H1 (cell line): ENCODE measurements at regions not wholly inside any gene's neighbourhood (a gene's known extent, or its start where the extent isn't known, plus 50 kb on each side); places are given as distances from the start of the nearest gene placed in this dataset.

Source experiments
- CTCF ChIA-PET: fragments of 300-600 bp; sonication (Branson Sonifier 250); formaldehyde crosslinking; loops from one replicate; lab custom pipeline; 2021; ENCODE audit not compliant: partially characterized antibody; lab: Charles Lee
- POLR2A ChIA-PET: fragments of 300-600 bp; sonication (Branson Sonifier 250); formaldehyde crosslinking; loops from one replicate; lab custom pipeline; 2021; ENCODE audit warnings: inconsistent platforms; ENCODE audit not compliant: partially characterized antibody; lab: Charles Lee
- DNase-seq, 2 experiments: peaks; one replicate each; pipeline versions ENCODE4 v3.0.0 to v3.0.0-alpha.2; 2010 to 2022; ENCODE audit warnings: low spot score in 2 of 2, low read depth in 1 of 2, mixed read lengths in 1 of 2
- FAIRE-seq: peaks from 2 replicates; lab custom pipeline; 2011; peaks lifted over from hg19 to GRCh38; lab: Jason Lieb, UNC
- H2AFZ ChIP-seq: 2 replicates; pipeline ENCODE4 v1.8.1; 2012; ENCODE audit warnings: low read length, inconsistent platforms
- H2AK5ac ChIP-seq: 2 replicates; pipeline ENCODE4 v1.6.1; 2013; ENCODE audit warnings: low read depth, low read length
- H2BK120ac ChIP-seq: replicated peaks from 2 replicates; pipeline ENCODE3; 2013; ENCODE audit warnings: low read depth, low read length, inconsistent platforms
- H2BK12ac ChIP-seq: 2 replicates; pipeline ENCODE4 v1.6.1; 2013; ENCODE audit warnings: low read depth, low read length
- H2BK15ac ChIP-seq: 2 replicates; pipeline ENCODE4 v1.6.1; 2013; ENCODE audit warnings: low read length
- H2BK20ac ChIP-seq: 2 replicates; pipeline ENCODE4 v1.6.1; 2013; ENCODE audit warnings: low read length
- H2BK5ac ChIP-seq: 2 replicates; pipeline ENCODE4 v1.6.1; 2013; ENCODE audit warnings: low read depth, low read length
- H3K14ac ChIP-seq: 2 replicates; pipeline ENCODE4 v1.6.1; 2013; ENCODE audit warnings: inconsistent platforms; ENCODE audit not compliant: insufficient read length
- H3K18ac ChIP-seq: 2 replicates; pipeline ENCODE4 v1.6.1; 2013; ENCODE audit warnings: low read length; ENCODE audit errors: extremely low read depth
- H3K23ac ChIP-seq: 2 replicates; pipeline ENCODE4 v1.6.1; 2013; ENCODE audit warnings: inconsistent platforms; ENCODE audit not compliant: insufficient read length
- H3K23me2 ChIP-seq: 2 replicates; pipeline ENCODE4 v1.6.1; 2013; ENCODE audit warnings: low read depth, low read length
- H3K27ac ChIP-seq: 2 replicates; pipeline ENCODE4 v1.6.1; 2011; ENCODE audit warnings: low read depth, low read length, inconsistent platforms
- H3K27me3 ChIP-seq, 4 experiments: replicated peaks in 1 of 4; 1 replicate in 1 of 4; 2 replicates in 3 of 4; pipeline versions ENCODE4 v1.6.1 to v1.8.1; 2011 to 2013; ENCODE audit warnings: low read length in 3 of 4, mild to moderate bottlenecking in 3 of 4, inconsistent platforms in 2 of 4, mixed read lengths in 2 of 4, moderate library complexity in 1 of 4; ENCODE audit not compliant: control insufficient read depth in 3 of 4, insufficient read depth in 3 of 4; ENCODE audit errors: extremely low read depth in 1 of 4
- H3K36me3 ChIP-seq, 4 experiments: 2 replicates each; pipeline versions ENCODE4 v1.6.1 to v1.8.1; 2011 to 2013; ENCODE audit warnings: mild to moderate bottlenecking in 4 of 4, low read length in 3 of 4, moderate library complexity in 2 of 4, control low read depth in 1 of 4, inconsistent platforms in 1 of 4; ENCODE audit not compliant: insufficient read depth in 4 of 4, control insufficient read depth in 2 of 4
- H3K4ac ChIP-seq: replicated peaks from 2 replicates; pipeline ENCODE3; 2013; ENCODE audit warnings: low read length, low read depth, mixed read lengths, inconsistent platforms; ENCODE audit not compliant: insufficient read length
- H3K4me1 ChIP-seq, 4 experiments: replicated peaks in 1 of 4; 1 replicate in 1 of 4; 2 replicates in 3 of 4; pipeline versions ENCODE4 v1.6.1 to v1.8.1; 2011 to 2013; ENCODE audit warnings: low read length in 3 of 4, inconsistent platforms in 2 of 4, mixed read lengths in 1 of 4; ENCODE audit not compliant: insufficient read depth in 4 of 4, control insufficient read depth in 3 of 4
- H3K4me2 ChIP-seq, 2 experiments: 2 replicates each; pipeline versions ENCODE4 v1.6.1 to v1.8.1; 2011 to 2013; ENCODE audit warnings: low read depth in 2 of 2, low read length in 2 of 2, control low read depth in 1 of 2, inconsistent platforms in 1 of 2, mild to moderate bottlenecking in 1 of 2; ENCODE audit not compliant: insufficient read depth in 1 of 2
- H3K4me3 ChIP-seq, 4 experiments: fragments of 200-600, 300-600 bp in 1 of 4; sonication (generic), shearing (Covaris generic), sonication (Bioruptor Twin) in 1 of 4; 2 replicates each; pipeline versions ENCODE4 v1.5.1 to v1.8.1; 2011 to 2016; ENCODE audit warnings: low read length in 4 of 4, low read depth in 3 of 4, control low read depth in 2 of 4, inconsistent platforms in 2 of 4, mild to moderate bottlenecking in 2 of 4, mixed read lengths in 1 of 4, moderate library complexity in 1 of 4; ENCODE audit not compliant: insufficient read depth in 2 of 4; ENCODE audit errors: extremely low read depth in 1 of 4
- H3K56ac ChIP-seq: replicated peaks from 2 replicates; pipeline ENCODE3; 2013; ENCODE audit warnings: low read depth, mild to moderate bottlenecking, mixed read lengths, low read length, inconsistent platforms; ENCODE audit not compliant: insufficient read length
- H3K79me1 ChIP-seq: 2 replicates; pipeline ENCODE4 v1.6.1; 2013; ENCODE audit warnings: low read depth, low read length, control low read depth
- H3K79me2 ChIP-seq, 2 experiments: 2 replicates each; pipeline versions ENCODE4 v1.6.1 to v1.8.1; 2012 to 2013; ENCODE audit warnings: low read length in 2 of 2, mild to moderate bottlenecking in 2 of 2, inconsistent platforms in 1 of 2; ENCODE audit not compliant: insufficient read depth in 2 of 2, control insufficient read depth in 1 of 2
- H3K9ac ChIP-seq, 4 experiments: replicated peaks in 1 of 4; 1 replicate in 1 of 4; 2 replicates in 3 of 4; pipeline versions ENCODE4 v1.6.1 to v1.8.1; 2011 to 2013; ENCODE audit warnings: low read depth in 3 of 4, low read length in 3 of 4, control low read depth in 2 of 4, mild to moderate bottlenecking in 2 of 4, moderate library complexity in 2 of 4, inconsistent platforms in 1 of 4; ENCODE audit errors: extremely low read depth in 1 of 4
- H3K9me3 ChIP-seq, 2 experiments: 2 replicates each; pipeline versions ENCODE4 v1.6.1 to v1.8.1; 2012 to 2013; ENCODE audit warnings: mild to moderate bottlenecking in 2 of 2, moderate library complexity in 2 of 2, control low read depth in 1 of 2, inconsistent platforms in 1 of 2, low read depth in 1 of 2, low read length in 1 of 2, mixed read lengths in 1 of 2; ENCODE audit not compliant: insufficient read depth in 2 of 2
- H4K20me1 ChIP-seq, 2 experiments: replicated peaks in 1 of 2; 2 replicates each; pipeline versions ENCODE3 to v1.8.1; 2011 to 2013; ENCODE audit warnings: inconsistent platforms in 2 of 2, low read length in 2 of 2, mild to moderate bottlenecking in 1 of 2; ENCODE audit not compliant: insufficient read depth in 2 of 2, control insufficient read depth in 1 of 2
- H4K5ac ChIP-seq: 2 replicates; pipeline ENCODE4 v1.6.1; 2013; ENCODE audit warnings: low read length, low read depth, mixed read lengths, inconsistent platforms; ENCODE audit not compliant: insufficient read length
- H4K8ac ChIP-seq: 2 replicates; pipeline ENCODE4 v1.8.0; 2013; ENCODE audit warnings: mild to moderate bottlenecking, moderate library complexity, low read length, inconsistent platforms; ENCODE audit not compliant: insufficient read depth; ENCODE audit errors: extremely low read depth
- H4K91ac ChIP-seq: replicated peaks from 2 replicates; pipeline ENCODE3; 2013; ENCODE audit warnings: low read length, mixed read lengths, inconsistent platforms; ENCODE audit not compliant: insufficient read length
- GABPA ChIP-seq: IDR thresholded peaks from 2 replicates; pipeline ENCODE4 v1.6.1; 2011; ENCODE audit warnings: mild to moderate bottlenecking, low read length, moderate library complexity, borderline replicate concordance; ENCODE audit not compliant: insufficient read depth
- GTF2F1 ChIP-seq: IDR thresholded peaks from 2 replicates; pipeline ENCODE4 v1.6.1; 2012; ENCODE audit warnings: low read depth, low read length, improper control_type of control experiment, borderline replicate concordance
- SP2 ChIP-seq: IDR thresholded peaks from 2 replicates; pipeline ENCODE4 v1.6.1; 2012; ENCODE audit warnings: mild to moderate bottlenecking, low read length, inconsistent platforms
- WGBS, 2 experiments: shearing (Covaris generic) in 1 of 2; methylation state at CpG; one replicate each; pipeline versions ENCODE4 v1.1.6 to v1.1.7; 2013 to 2015; ENCODE audit warnings: low lambda C conversion rate in 2 of 2, mixed read lengths in 2 of 2, inconsistent platforms in 1 of 2, low coverage in 1 of 2, missing lambda C conversion rate in 1 of 2; ENCODE audit not compliant: insufficient replicate concordance in 2 of 2, insufficient coverage in 1 of 2, insufficient read length in 1 of 2; ENCODE audit errors: extremely low coverage in 1 of 2, missing lambda C conversion rate in 1 of 2; 5-methylcytosine and 5-hydroxymethylcytosine counted together

DNA sequence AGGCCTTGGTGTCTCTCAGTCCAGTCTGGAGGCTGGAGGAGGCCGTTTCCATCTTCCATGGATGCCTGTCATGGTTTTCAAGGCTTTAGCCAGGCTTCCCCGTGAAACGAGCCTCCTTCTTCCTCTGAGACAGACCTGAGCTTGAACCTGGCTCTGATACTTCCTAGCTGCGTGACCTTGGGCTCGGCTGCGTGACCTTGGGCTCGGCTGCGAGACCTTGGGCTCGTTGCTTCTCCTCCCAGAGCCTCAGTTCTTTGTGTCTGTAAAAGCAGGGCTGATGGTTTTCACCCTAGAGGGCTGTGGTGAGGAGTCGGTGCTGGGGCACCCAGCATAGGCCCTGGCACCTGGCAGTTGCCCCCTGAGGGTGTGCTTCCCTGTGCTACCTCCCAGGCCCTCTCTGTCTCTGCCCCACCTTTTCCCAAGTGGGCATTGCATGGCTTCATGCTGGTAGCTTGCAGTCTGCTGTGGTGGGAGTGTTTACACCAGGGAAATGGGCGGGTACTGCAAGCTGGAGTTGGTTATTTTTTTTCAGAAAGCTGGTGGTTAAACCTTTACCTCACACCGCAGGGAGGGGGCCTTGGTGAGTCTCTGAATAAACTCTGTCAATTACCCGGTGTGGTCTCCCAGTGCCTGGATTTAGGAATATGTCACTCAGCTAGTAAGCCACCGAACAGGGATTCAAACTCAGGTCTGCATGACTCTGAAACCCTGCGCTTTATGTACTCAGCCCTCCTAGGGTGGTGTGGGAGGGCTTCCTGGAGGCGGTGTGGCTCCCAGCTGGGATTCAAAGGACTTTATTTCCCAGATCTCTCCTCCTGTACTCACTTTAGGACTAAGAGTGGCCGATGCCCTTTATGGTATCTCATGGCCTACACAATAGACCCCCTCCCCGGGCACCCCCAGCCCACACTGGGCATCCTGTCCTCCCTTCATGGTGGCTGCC is 129.0 kb upstream of the CIBAR2 start:
- Histone ChIP-seq H2BK20ac (no peak overlapping the region), H4K20me1 (peaks cover 0 to 1% of the 10 kb centered on the region in 2 experiments), H2BK12ac (peak overlapping the region; percentile 22; the same call in 1 of the 2 replicates), H3K9ac (no peak overlapping the region), H3K4me3 (no peak overlapping the region), H3K14ac (no peak overlapping the region), H3K79me2 (peaks cover 0 to 5% of the 10 kb centered on the region in 2 experiments; a peak in 1 of 4 replicates), H2BK120ac (no peak overlapping the region), H3K56ac (no peak overlapping the region), H4K91ac (peak overlapping the region; percentile 34), H3K79me1 (peaks cover 2% of the 10 kb centered on the region), H3K23me2 (peaks cover 3% of the 10 kb centered on the region; the same call in 1 of the 2 replicates), H3K18ac (peak overlapping the region; percentile 38), H3K36me3 (no peaks in the 10 kb centered on the region), H3K23ac (no peak overlapping the region), H3K9me3 (no peaks in the 10 kb centered on the region), H3K4ac (no peak overlapping the region), H4K5ac (no peak overlapping the region), H2AFZ (no peak overlapping the region), H2BK15ac (peak overlapping the region; percentile 10; the same call in 1 of the 2 replicates), H2BK5ac (peak overlapping the region; percentile 26; the same call in 1 of the 2 replicates), H3K27me3 (no peaks in the 10 kb centered on the region; a peak in 2 of 7 replicates), H3K27ac (peak overlapping the region; percentile 35; the same call in 1 of the 2 replicates), H2AK5ac (peak overlapping the region; percentile 60; the same call in 1 of the 2 replicates), H4K8ac (no peak overlapping the region), H3K4me1 (peaks cover 3 to 34% (median 20%) of the 10 kb centered on the region in 4 experiments), H3K4me2 (no peak overlapping the region)
- 80% methylated on average over 18 of the region's 18 CpGs; no CpG with 5 or more reads in 1 of the 2 experiments for WGBS, 2 experiments
- ChIA-PET CTCF (interaction anchor here (0.7 to 33.8 kb wide), 18 partner anchors 9 to 254 kb away, joined by 3 to 371 read pairs (median 4); partner anchors contain the start of gene CIBAR2), POLR2A (interaction anchor here (0.6 to 1.2 kb wide), 3 partner anchors 11 to 67 kb away, joined by 3 to 6 read pairs (median 5); no protein-coding TSS in a partner anchor)
- TF ChIP-seq GTF2F1 (no peak), GABPA (no peak), SP2 (no peak)
- FAIRE-seq (no peak), DNase-seq (no peak)
